NCI-H774 (cell line): ENCODE measurements at regions not wholly inside any gene's neighbourhood (a gene's known extent, or its start where the extent isn't known, plus 50 kb on each side); places are given as distances from the start of the nearest gene placed in this dataset.
"Not testable (repeated sequence)": the region's sequence is repeated elsewhere in the genome, so short reads cannot be mapped to it uniquely, and the experiment has no call there.

ENCODE experiments used
- DNase-seq: peaks from one replicate; lab custom pipeline; 2025; lab: John Stamatoyannopoulos, UW

- DNase-seq: no peak
Measured at GRCh38 chr16:27639561-27640276, 89.8 kb downstream of the KATNIP start.

- DNase-seq: no peak
Measured at GRCh38 chr16:27640277-27640600, 90.3 kb downstream of the KATNIP start.

- DNase-seq: no peak
Measured at GRCh38 chr16:27641260-27641659, 91.3 kb downstream of the KATNIP start.

- DNase-seq: not testable (repeated sequence)
Measured at GRCh38 chr16:27641734-27642415, 91.9 kb downstream of the KATNIP start.

GRCh38 chr16:27642756-27643155, 92.8 kb downstream of the KATNIP start:
- no peak for DNase-seq

GRCh38 chr16:27644165-27644564, 94.2 kb downstream of the KATNIP start:
- no peak for DNase-seq

- no peak for DNase-seq
Measured at GRCh38 chr16:27645396-27645795, 95.5 kb downstream of the KATNIP start.

- DNase-seq: no peak
Measured at GRCh38 chr16:27646806-27647205, 96.9 kb downstream of the KATNIP start.

- DNase-seq: no peak
Measured at GRCh38 chr16:27649021-27649420, 99.1 kb downstream of the KATNIP start.

GRCh38 chr16:27650073-27650701, 100.2 kb downstream of the KATNIP start:
- no peak for DNase-seq

- DNase-seq: no peak
Measured at GRCh38 chr16:27651301-27651700, 101.4 kb downstream of the KATNIP start.

GRCh38 chr16:27657811-27658210, 107.9 kb downstream of the KATNIP start:
- DNase-seq: no peak

GRCh38 chr16:27660507-27660906, 110.6 kb downstream of the KATNIP start:
- DNase-seq: no peak

- not testable (repeated sequence) for DNase-seq
Measured at GRCh38 chr16:27663235-27663634, 113.3 kb downstream of the KATNIP start.

GRCh38 chr16:27665881-27666280, 115.9 kb downstream of the KATNIP start:
- no peak for DNase-seq

GRCh38 chr16:27670071-27670810, 120.3 kb downstream of the KATNIP start:
- no peak for DNase-seq

GRCh38 chr16:27671410-27671809, 121.5 kb downstream of the KATNIP start:
- no peak for DNase-seq

GRCh38 chr16:27676839-27677238, 126.9 kb downstream of the KATNIP start:
- no peak for DNase-seq

GRCh38 chr16:27677263-27677662, 127.3 kb downstream of the KATNIP start:
- DNase-seq: no peak

- no peak for DNase-seq
Measured at GRCh38 chr16:27678955-27679354, 129.0 kb downstream of the KATNIP start.

- DNase-seq: no peak
Measured at GRCh38 chr16:27679899-27680298, 130.0 kb downstream of the KATNIP start.

- no peak for DNase-seq
Measured at GRCh38 chr16:27681681-27682080, 131.7 kb downstream of the KATNIP start.

GRCh38 chr16:27684047-27684446, 134.1 kb downstream of the KATNIP start:
- DNase-seq: no peak
